K562 (cell line): ENCODE measurements at regions not wholly inside any gene's neighbourhood (a gene's known extent, or its start where the extent isn't known, plus 50 kb on each side); places are given as distances from the start of the nearest gene placed in this dataset.

ENCODE experiments used
- BMI1 ChIP-seq: fragments of 150-350 bp; IDR thresholded peaks from 2 replicates; pipeline ENCODE4 v1.6.1; 2014; ENCODE audit warnings: low read length
- CBX1 ChIP-seq: sonication (generic); IDR thresholded peaks from 2 replicates; pipeline ENCODE4 v1.6.1; 2016; ENCODE audit warnings: antibody characterized with exemption, low read depth, mild to moderate bottlenecking
- CHD4 ChIP-seq: fragments of 200-600 bp; sonication (generic); IDR thresholded peaks from 3 replicates; pipeline ENCODE4 v1.6.1; 2012; ENCODE audit warnings: low read depth, mild to moderate bottlenecking, mixed read lengths, low read length, inconsistent platforms; ENCODE audit not compliant: insufficient read depth, insufficient replicate concordance, poor library complexity, severe bottlenecking
- EHMT2 ChIP-seq: fragments of 450-650 bp; IDR thresholded peaks from 2 replicates; pipeline ENCODE4 v1.6.1; 2018; ENCODE audit warnings: antibody characterized with exemption
- GATAD2B ChIP-seq: fragments of 450-650 bp; IDR thresholded peaks from 2 replicates; pipeline ENCODE4 v1.6.1; 2017; ENCODE audit warnings: mild to moderate bottlenecking, borderline replicate concordance
- MEIS2 ChIP-seq: fragments of 450-650 bp; IDR thresholded peaks from 2 replicates; pipeline ENCODE4 v1.6.1; 2014; ENCODE audit warnings: mild to moderate bottlenecking; ENCODE audit not compliant: partially characterized antibody
- NR2C2 ChIP-seq, 2 experiments: fragments of 200-800 bp in 1 of 2; sonication (Bioruptor generic) in 1 of 2; sonication (generic) in 1 of 2; formaldehyde crosslinking in 1 of 2; IDR thresholded peaks; 2 replicates each; pipeline versions ENCODE4 v1.6.1 to v1.8.0; 2016 to 2022; ENCODE audit warnings: mild to moderate bottlenecking in 1 of 2, missing compliant biosample characterization in 1 of 2, missing genetic modification characterization in 1 of 2, missing genetic modification reagents in 1 of 2
- PHF20 ChIP-seq: fragments of 450-650 bp; IDR thresholded peaks from 2 replicates; pipeline ENCODE4 v1.6.1; 2018; ENCODE audit not compliant: partially characterized antibody
- RBM25 ChIP-seq: fragments of 200-400 bp; formaldehyde crosslinking; IDR thresholded peaks from 2 replicates; pipeline ENCODE4 v1.6.1; 2018; ENCODE audit warnings: low read length, low read depth, moderate library complexity; ENCODE audit not compliant: severe bottlenecking
- ZBTB7A ChIP-seq: IDR thresholded peaks from 2 replicates; pipeline ENCODE4 v1.6.1; 2011; ENCODE audit warnings: low read depth, mild to moderate bottlenecking, low read length, moderate library complexity, borderline replicate concordance; ENCODE audit not compliant: control insufficient read depth
- ZKSCAN3 ChIP-seq: fragments of 250-450 bp; sonication (Bioruptor Pico); IDR thresholded peaks from 2 replicates; pipeline ENCODE4 v1.4.0; 2020
- ZNF197 ChIP-seq: fragments of 200-800 bp; sonication (Bioruptor generic); IDR thresholded peaks from 2 replicates; pipeline ENCODE4 v1.6.1; 2016; ENCODE audit warnings: low read depth, missing genetic modification characterization, missing compliant biosample characterization
- ZNF717 ChIP-seq: fragments of 250-450 bp; sonication (Bioruptor Pico); IDR thresholded peaks from 2 replicates; pipeline ENCODE4 v1.5.0; 2021
- TF ChIP-seq, protein P1 (sequence below): sonication (generic); formaldehyde crosslinking; IDR thresholded peaks from 2 replicates; pipeline ENCODE4 v1.4.0; 2020; ENCODE audit warnings: mild to moderate bottlenecking, missing genetic modification reagents
- TF ChIP-seq, protein P2 (sequence below): fragments of 450-650 bp; IDR thresholded peaks from 2 replicates; pipeline ENCODE4 v1.6.1; 2016; ENCODE audit warnings: mild to moderate bottlenecking
- TF ChIP-seq, protein P3 (sequence below): fragments of 200-800 bp; sonication (Bioruptor generic); IDR thresholded peaks from 2 replicates; pipeline ENCODE4 v1.6.1; 2017; ENCODE audit warnings: missing genetic modification characterization, missing compliant biosample characterization
- TF ChIP-seq, protein P4 (sequence below): fragments of 450-650 bp; formaldehyde crosslinking; conservative IDR thresholded peaks from 2 replicates; pipeline ENCODE4 v1.4.0; 2022; ENCODE audit warnings: mild to moderate bottlenecking, missing genetic modification characterization
- TF ChIP-seq, protein P5 (sequence below): fragments of 200-800 bp; sonication (Bioruptor generic); IDR thresholded peaks from 2 replicates; pipeline ENCODE4 v1.6.1; 2017; ENCODE audit warnings: missing genetic modification characterization, missing compliant biosample characterization
- TF ChIP-seq, protein P6 (sequence below): sonication (generic); formaldehyde crosslinking; IDR thresholded peaks from 2 replicates; pipeline ENCODE4 v1.8.1; 2022; ENCODE audit warnings: missing genetic modification reagents

DNA sequence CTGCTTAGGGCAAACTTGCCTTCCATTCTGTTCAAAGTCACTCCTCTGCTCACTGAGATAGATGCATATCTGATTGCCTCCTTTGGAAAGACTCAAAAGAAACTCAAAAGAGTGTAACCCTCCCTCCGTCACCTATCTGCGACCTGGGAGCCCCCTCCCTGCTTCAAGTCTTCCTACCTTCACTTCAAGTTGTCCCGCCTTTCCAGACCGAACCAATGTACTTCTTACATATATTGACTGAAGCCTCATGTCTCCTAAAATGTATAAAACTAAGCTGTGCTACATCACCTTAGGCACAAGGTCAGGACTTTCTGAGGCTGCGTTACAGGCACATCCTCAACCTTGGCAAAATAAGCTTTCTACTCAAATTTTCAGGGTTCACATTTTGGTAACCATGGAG lies 77.4 kb upstream of the C1GALT1 start (continued):
- TF ChIP-seq, protein P1, sequence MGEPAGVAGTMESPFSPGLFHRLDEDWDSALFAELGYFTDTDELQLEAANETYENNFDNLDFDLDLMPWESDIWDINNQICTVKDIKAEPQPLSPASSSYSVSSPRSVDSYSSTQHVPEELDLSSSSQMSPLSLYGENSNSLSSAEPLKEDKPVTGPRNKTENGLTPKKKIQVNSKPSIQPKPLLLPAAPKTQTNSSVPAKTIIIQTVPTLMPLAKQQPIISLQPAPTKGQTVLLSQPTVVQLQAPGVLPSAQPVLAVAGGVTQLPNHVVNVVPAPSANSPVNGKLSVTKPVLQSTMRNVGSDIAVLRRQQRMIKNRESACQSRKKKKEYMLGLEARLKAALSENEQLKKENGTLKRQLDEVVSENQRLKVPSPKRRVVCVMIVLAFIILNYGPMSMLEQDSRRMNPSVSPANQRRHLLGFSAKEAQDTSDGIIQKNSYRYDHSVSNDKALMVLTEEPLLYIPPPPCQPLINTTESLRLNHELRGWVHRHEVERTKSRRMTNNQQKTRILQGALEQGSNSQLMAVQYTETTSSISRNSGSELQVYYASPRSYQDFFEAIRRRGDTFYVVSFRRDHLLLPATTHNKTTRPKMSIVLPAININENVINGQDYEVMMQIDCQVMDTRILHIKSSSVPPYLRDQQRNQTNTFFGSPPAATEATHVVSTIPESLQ (CRISPR knock-in tag): no peak
- TF ChIP-seq ZKSCAN3 (CRISPR knock-in tag): no peak
- TF ChIP-seq, protein P2, sequence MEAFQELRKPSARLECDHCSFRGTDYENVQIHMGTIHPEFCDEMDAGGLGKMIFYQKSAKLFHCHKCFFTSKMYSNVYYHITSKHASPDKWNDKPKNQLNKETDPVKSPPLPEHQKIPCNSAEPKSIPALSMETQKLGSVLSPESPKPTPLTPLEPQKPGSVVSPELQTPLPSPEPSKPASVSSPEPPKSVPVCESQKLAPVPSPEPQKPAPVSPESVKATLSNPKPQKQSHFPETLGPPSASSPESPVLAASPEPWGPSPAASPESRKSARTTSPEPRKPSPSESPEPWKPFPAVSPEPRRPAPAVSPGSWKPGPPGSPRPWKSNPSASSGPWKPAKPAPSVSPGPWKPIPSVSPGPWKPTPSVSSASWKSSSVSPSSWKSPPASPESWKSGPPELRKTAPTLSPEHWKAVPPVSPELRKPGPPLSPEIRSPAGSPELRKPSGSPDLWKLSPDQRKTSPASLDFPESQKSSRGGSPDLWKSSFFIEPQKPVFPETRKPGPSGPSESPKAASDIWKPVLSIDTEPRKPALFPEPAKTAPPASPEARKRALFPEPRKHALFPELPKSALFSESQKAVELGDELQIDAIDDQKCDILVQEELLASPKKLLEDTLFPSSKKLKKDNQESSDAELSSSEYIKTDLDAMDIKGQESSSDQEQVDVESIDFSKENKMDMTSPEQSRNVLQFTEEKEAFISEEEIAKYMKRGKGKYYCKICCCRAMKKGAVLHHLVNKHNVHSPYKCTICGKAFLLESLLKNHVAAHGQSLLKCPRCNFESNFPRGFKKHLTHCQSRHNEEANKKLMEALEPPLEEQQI: no peak
- TF ChIP-seq, protein P3, sequence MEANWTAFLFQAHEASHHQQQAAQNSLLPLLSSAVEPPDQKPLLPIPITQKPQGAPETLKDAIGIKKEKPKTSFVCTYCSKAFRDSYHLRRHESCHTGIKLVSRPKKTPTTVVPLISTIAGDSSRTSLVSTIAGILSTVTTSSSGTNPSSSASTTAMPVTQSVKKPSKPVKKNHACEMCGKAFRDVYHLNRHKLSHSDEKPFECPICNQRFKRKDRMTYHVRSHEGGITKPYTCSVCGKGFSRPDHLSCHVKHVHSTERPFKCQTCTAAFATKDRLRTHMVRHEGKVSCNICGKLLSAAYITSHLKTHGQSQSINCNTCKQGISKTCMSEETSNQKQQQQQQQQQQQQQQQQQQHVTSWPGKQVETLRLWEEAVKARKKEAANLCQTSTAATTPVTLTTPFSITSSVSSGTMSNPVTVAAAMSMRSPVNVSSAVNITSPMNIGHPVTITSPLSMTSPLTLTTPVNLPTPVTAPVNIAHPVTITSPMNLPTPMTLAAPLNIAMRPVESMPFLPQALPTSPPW: no peak
- TF ChIP-seq BMI1: no peak
- TF ChIP-seq MEIS2: no peak
- TF ChIP-seq, protein P4, sequence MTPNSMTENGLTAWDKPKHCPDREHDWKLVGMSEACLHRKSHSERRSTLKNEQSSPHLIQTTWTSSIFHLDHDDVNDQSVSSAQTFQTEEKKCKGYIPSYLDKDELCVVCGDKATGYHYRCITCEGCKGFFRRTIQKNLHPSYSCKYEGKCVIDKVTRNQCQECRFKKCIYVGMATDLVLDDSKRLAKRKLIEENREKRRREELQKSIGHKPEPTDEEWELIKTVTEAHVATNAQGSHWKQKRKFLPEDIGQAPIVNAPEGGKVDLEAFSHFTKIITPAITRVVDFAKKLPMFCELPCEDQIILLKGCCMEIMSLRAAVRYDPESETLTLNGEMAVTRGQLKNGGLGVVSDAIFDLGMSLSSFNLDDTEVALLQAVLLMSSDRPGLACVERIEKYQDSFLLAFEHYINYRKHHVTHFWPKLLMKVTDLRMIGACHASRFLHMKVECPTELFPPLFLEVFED: no peak
- TF ChIP-seq EHMT2: 0 out of 2 replicates have a peak, but pooled peaks have one; percentile 5
- no peak for TF ChIP-seq CBX1
- no peak for TF ChIP-seq RBM25
- TF ChIP-seq PHF20: no peak
- TF ChIP-seq, protein P5, sequence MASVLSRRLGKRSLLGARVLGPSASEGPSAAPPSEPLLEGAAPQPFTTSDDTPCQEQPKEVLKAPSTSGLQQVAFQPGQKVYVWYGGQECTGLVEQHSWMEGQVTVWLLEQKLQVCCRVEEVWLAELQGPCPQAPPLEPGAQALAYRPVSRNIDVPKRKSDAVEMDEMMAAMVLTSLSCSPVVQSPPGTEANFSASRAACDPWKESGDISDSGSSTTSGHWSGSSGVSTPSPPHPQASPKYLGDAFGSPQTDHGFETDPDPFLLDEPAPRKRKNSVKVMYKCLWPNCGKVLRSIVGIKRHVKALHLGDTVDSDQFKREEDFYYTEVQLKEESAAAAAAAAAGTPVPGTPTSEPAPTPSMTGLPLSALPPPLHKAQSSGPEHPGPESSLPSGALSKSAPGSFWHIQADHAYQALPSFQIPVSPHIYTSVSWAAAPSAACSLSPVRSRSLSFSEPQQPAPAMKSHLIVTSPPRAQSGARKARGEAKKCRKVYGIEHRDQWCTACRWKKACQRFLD (CRISPR knock-in tag): no peak
- TF ChIP-seq NR2C2 (CRISPR knock-in tag; IDR thresholded peaks at IDR 0.05): no peak
- TF ChIP-seq NR2C2 (tag; IDR thresholded peaks at IDR 0.05): peak; percentile 36; the same call in 1 of the 2 replicates
- TF ChIP-seq ZNF197: no peak
- TF ChIP-seq ZBTB7A: no peak
- TF ChIP-seq, protein P6, sequence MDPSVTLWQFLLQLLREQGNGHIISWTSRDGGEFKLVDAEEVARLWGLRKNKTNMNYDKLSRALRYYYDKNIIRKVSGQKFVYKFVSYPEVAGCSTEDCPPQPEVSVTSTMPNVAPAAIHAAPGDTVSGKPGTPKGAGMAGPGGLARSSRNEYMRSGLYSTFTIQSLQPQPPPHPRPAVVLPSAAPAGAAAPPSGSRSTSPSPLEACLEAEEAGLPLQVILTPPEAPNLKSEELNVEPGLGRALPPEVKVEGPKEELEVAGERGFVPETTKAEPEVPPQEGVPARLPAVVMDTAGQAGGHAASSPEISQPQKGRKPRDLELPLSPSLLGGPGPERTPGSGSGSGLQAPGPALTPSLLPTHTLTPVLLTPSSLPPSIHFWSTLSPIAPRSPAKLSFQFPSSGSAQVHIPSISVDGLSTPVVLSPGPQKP (CRISPR knock-in tag): no peak
- no peak for TF ChIP-seq CHD4
- TF ChIP-seq GATAD2B: no peak
- no peak for TF ChIP-seq ZNF717
